CD14-positive monocyte (primary cell): ENCODE measurements at regions not wholly inside any gene's neighbourhood (a gene's known extent, or its start where the extent isn't known, plus 50 kb on each side); places are given as distances from the start of the nearest gene placed in this dataset.

Experiments used
- DNase-seq, 3 donors: peaks; one replicate each; pipeline ENCODE4 v3.0.0-alpha.2; 2011 to 2022
- H2AFZ ChIP-seq: 2 replicates; pipeline ENCODE4 v1.6.0; 2012; ENCODE audit warnings: mild to moderate bottlenecking, low read depth, low read length, inconsistent platforms; ENCODE audit not compliant: insufficient read depth, poor library complexity, severe bottlenecking
- H3K27ac ChIP-seq, 2 donors: 1 replicate in 1 of 2; 2 replicates in 1 of 2; pipeline ENCODE4 v1.5.1; 2012 to 2013; ENCODE audit warnings: low read length in 2 of 2, control low read depth in 1 of 2, inconsistent platforms in 1 of 2, low read depth in 1 of 2, mild to moderate bottlenecking in 1 of 2
- H3K27me3 ChIP-seq, 2 donors: one replicate each; pipeline versions ENCODE4 v1.6.0 to v1.6.1; 2011 to 2013; ENCODE audit warnings: low read length in 2 of 2; ENCODE audit not compliant: control insufficient read depth in 2 of 2, insufficient read depth in 2 of 2
- H3K36me3 ChIP-seq, 2 donors: replicated peaks in 1 of 2; 1 replicate in 1 of 2; 2 replicates in 1 of 2; pipeline versions ENCODE4 v1.5.1 to v1.6.1; 2012 to 2013; ENCODE audit warnings: low read length in 2 of 2, control low read depth in 1 of 2, inconsistent platforms in 1 of 2, mild to moderate bottlenecking in 1 of 2; ENCODE audit not compliant: insufficient read depth in 2 of 2, control insufficient read depth in 1 of 2
- H3K4me1 ChIP-seq, 2 donors: 1 replicate in 1 of 2; 2 replicates in 1 of 2; pipeline versions ENCODE4 v1.5.1 to v1.6.1; 2012 to 2013; ENCODE audit warnings: low read length in 2 of 2, control low read depth in 1 of 2, inconsistent platforms in 1 of 2, mild to moderate bottlenecking in 1 of 2, moderate library complexity in 1 of 2; ENCODE audit not compliant: insufficient read depth in 2 of 2, control insufficient read depth in 1 of 2
- H3K4me2 ChIP-seq: replicated peaks from 2 replicates; pipeline ENCODE3; 2012; ENCODE audit warnings: low read length, moderate library complexity, mild to moderate bottlenecking; ENCODE audit not compliant: poor library complexity, severe bottlenecking; ENCODE audit errors: extremely low read depth
- H3K4me3 ChIP-seq, 3 experiments: fragments of 200-600 bp in 1 of 3; sonication (generic) in 1 of 3; replicated peaks in 1 of 3; 1 replicate in 2 of 3; 2 replicates in 1 of 3; pipeline ENCODE4 v1.5.1; 2011 to 2013; ENCODE audit warnings: low read length in 3 of 3, mild to moderate bottlenecking in 3 of 3, control low read depth in 2 of 3, low read depth in 2 of 3, inconsistent platforms in 1 of 3, moderate library complexity in 1 of 3
- H3K79me2 ChIP-seq: 2 replicates; pipeline ENCODE4 v1.6.0; 2012; ENCODE audit warnings: mild to moderate bottlenecking, control low read depth, inconsistent platforms, low read length, moderate library complexity; ENCODE audit not compliant: insufficient read depth
- H3K9ac ChIP-seq: 2 replicates; pipeline ENCODE4 v1.6.0; 2017; ENCODE audit warnings: low read length, mild to moderate bottlenecking; ENCODE audit not compliant: insufficient read depth, poor library complexity, severe bottlenecking
- H3K9me3 ChIP-seq, 2 donors: replicated peaks in 1 of 2; 1 replicate in 1 of 2; 2 replicates in 1 of 2; pipeline versions ENCODE4 v1.5.1 to v1.6.1; 2012 to 2013; ENCODE audit warnings: low read length in 2 of 2, control low read depth in 1 of 2; ENCODE audit not compliant: control insufficient read depth in 1 of 2, insufficient read depth in 1 of 2
- H4K20me1 ChIP-seq: 2 replicates; pipeline ENCODE4 v1.6.0; 2012; ENCODE audit warnings: mild to moderate bottlenecking, low read length, control low read depth, moderate library complexity; ENCODE audit not compliant: insufficient read depth
- H3K27ac Mint-ChIP-seq, 7 donors: one replicate each; pipeline ENCODE4 v1.8.0; 2020; ENCODE audit warnings: mild to moderate bottlenecking in 7 of 7, mixed read lengths in 7 of 7, moderate library complexity in 6 of 7, inconsistent platforms in 2 of 7
- H3K27me3 Mint-ChIP-seq, 3 donors: one replicate each; pipeline ENCODE4 v1.8.0; 2021 to 2022; ENCODE audit warnings: low read depth in 3 of 3, mild to moderate bottlenecking in 3 of 3, mixed read lengths in 3 of 3, moderate library complexity in 3 of 3, inconsistent platforms in 1 of 3
- H3K36me3 Mint-ChIP-seq, 2 donors: one replicate each; pipeline ENCODE4 v1.8.0; 2020; ENCODE audit warnings: mixed read lengths in 2 of 2, inconsistent platforms in 1 of 2, mild to moderate bottlenecking in 1 of 2
- H3K4me1 Mint-ChIP-seq: one replicate; pipeline ENCODE4 v1.8.0; 2020; ENCODE audit warnings: mild to moderate bottlenecking, mixed read lengths
- H3K4me3 Mint-ChIP-seq, 2 donors: one replicate each; pipeline ENCODE4 v1.8.0; 2020; ENCODE audit warnings: mild to moderate bottlenecking in 2 of 2, mixed read lengths in 2 of 2, moderate library complexity in 1 of 2
- H3K9me3 Mint-ChIP-seq, 7 donors: one replicate each; pipeline ENCODE4 v1.8.0; 2020 to 2022; ENCODE audit warnings: mixed read lengths in 7 of 7, mild to moderate bottlenecking in 6 of 7, moderate library complexity in 6 of 7, inconsistent platforms in 2 of 7
- WGBS: methylation state at CpG from one replicate; pipeline ENCODE4 v1.1.5; 2013; ENCODE audit warnings: missing lambda C conversion rate; ENCODE audit not compliant: insufficient coverage; 5-methylcytosine and 5-hydroxymethylcytosine counted together
- intact Hi-C, 2 donors: fragments of 100-400 bp; cut with micrococcal nuclease; formaldehyde crosslinking; loops; one replicate each; pipeline versions ENCODE4 v1.15.0 to v1.15.1; 2023
- TF ChIP-seq, protein P1 (sequence below): fragments of 200-600 bp; IDR thresholded peaks from one replicate; pipeline ENCODE4 v1.8.0; 2022; ENCODE audit warnings: antibody characterized with exemption, mild to moderate bottlenecking

DNA sequence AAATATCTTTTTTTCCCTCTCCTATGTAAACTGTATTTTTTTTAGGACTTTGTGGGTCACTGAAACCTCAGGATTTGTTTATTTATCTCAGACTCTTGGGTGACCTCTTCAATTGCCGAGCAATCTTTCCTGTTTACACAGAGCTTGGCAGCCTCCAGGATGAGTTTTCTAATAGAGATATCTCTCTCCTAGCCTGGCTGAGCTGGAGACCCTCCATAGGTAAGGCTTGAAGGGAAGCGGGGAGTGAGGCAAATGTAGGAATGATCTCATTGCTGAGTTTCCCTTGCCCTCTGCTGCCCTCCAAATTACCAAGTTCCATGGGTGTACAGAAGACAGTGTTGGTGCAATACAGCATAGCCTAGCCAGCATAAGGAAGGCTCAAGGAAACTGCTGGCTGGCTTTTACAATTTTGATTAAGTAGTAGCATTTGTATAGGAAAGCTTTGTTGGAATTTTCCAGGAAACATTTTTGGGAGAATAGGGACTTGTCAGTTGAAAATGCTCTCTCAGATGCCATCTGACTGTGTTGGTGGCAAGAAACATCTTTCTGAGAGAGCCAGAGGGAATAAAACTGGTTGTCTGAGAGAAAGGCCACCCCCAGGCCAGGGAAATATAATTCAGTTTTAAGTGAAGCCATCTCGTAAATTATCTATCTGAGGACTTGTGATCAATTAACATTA lies 116.0 kb downstream of the NMUR2 start:
- H3K27ac Mint-ChIP-seq: no peak overlapping the region
- Histone ChIP-seq H3K4me1 (no peaks in the 10 kb centered on the region), H4K20me1 (no peaks in the 10 kb centered on the region), H2AFZ (no peak overlapping the region), H3K9ac (no peak overlapping the region), H3K27me3 (no peaks in the 10 kb centered on the region), H3K4me3 (no peak overlapping the region), H3K4me2 (no peak overlapping the region), H3K36me3 (no peaks in the 10 kb centered on the region), H3K27ac (no peak overlapping the region), H3K79me2 (no peaks in the 10 kb centered on the region), H3K9me3 (no peaks in the 10 kb centered on the region)
- H3K36me3 Mint-ChIP-seq: no peaks in the 10 kb centered on the region
- intact Hi-C loops: no loop called here
- no CpG with 5 or more reads among the region's 3 CpGs for WGBS
- H3K4me3 Mint-ChIP-seq: no peak overlapping the region
- peaks cover 0 to 3% (median 0%) of the 10 kb centered on the region in 3 donors for H3K27me3 Mint-ChIP-seq
- TF ChIP-seq, protein P1, sequence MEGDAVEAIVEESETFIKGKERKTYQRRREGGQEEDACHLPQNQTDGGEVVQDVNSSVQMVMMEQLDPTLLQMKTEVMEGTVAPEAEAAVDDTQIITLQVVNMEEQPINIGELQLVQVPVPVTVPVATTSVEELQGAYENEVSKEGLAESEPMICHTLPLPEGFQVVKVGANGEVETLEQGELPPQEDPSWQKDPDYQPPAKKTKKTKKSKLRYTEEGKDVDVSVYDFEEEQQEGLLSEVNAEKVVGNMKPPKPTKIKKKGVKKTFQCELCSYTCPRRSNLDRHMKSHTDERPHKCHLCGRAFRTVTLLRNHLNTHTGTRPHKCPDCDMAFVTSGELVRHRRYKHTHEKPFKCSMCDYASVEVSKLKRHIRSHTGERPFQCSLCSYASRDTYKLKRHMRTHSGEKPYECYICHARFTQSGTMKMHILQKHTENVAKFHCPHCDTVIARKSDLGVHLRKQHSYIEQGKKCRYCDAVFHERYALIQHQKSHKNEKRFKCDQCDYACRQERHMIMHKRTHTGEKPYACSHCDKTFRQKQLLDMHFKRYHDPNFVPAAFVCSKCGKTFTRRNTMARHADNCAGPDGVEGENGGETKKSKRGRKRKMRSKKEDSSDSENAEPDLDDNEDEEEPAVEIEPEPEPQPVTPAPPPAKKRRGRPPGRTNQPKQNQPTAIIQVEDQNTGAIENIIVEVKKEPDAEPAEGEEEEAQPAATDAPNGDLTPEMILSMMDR: no peak
- no peak for DNase-seq
- H3K4me1 Mint-ChIP-seq: no peaks in the 10 kb centered on the region
- peaks cover 0 to 7% (median 2%) of the 10 kb centered on the region in 7 donors for H3K9me3 Mint-ChIP-seq

DNA sequence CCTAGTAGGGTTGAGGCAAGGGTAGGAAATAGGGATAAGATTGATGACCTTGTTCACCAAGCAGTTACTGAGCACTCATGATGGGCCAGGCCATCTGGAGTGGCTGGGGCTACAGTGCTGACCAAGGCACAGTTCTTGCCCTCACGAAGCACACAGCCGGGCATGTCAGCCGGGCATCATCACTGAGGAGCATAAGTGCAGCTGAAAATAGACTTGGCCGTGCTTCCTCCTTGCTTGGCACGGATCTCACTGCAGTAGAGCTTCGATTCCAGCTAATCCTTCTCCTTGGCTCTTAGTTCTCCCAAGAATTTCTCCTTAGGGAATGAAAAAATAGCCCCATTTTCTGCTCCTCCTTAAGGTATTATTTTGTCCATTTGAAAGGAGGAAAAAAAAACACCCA lies 116.6 kb downstream of the NMUR2 start:
- Histone ChIP-seq H3K27me3 (no peaks in the 10 kb centered on the region), H3K4me1 (no peaks in the 10 kb centered on the region), H3K4me3 (no peak overlapping the region), H3K4me2 (no peak overlapping the region), H3K27ac (no peak overlapping the region), H2AFZ (no peak overlapping the region), H3K79me2 (no peaks in the 10 kb centered on the region), H4K20me1 (no peaks in the 10 kb centered on the region), H3K9me3 (no peaks in the 10 kb centered on the region), H3K9ac (no peak overlapping the region), H3K36me3 (no peaks in the 10 kb centered on the region)
- no peaks in the 10 kb centered on the region for H3K4me1 Mint-ChIP-seq
- peaks cover 0 to 3% (median 0%) of the 10 kb centered on the region in 3 donors for H3K27me3 Mint-ChIP-seq
- DNase-seq: no peak
- no peak overlapping the region for H3K4me3 Mint-ChIP-seq
- no peak overlapping the region for H3K27ac Mint-ChIP-seq
- WGBS: 82% methylated on average over 6 of the region's 6 CpGs
- TF ChIP-seq, protein P1: no peak
- no peaks in the 10 kb centered on the region for H3K36me3 Mint-ChIP-seq
- intact Hi-C loops: no loop called here
- H3K9me3 Mint-ChIP-seq: peaks cover 0 to 7% (median 2%) of the 10 kb centered on the region in 7 donors
